ENCODE measurements at regions not wholly inside any gene's neighbourhood (a gene's known extent, or its start where the extent isn't known, plus 50 kb on each side); places are given as distances from the start of the nearest gene placed in this dataset.

DNA sequence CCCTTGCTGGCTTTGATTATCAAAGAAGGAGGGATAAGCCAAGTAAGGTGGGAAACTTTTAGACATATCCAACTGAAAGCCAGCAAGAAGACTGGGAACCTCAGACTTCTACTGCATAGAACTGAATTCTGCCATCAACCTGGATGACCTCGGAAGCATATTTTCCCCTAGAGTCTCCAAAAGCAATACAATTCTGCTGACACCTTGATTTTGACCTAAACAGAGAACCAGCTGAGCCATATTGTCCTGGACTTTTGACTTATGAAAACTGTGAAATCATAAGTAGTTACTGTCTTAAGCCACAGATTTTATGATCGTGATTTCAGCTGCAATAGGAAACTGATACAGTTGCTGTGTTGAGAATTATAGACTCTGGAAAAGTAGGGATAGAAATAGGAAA is 227.6 kb downstream of the PCDH20 start:
- WGBS (ENCODE audit: insufficient coverage, insufficient replicate concordance, low lambda C conversion rate, missing lambda C conversion rate) = 33% methylated on average over 2 of the region's 2 CpGs
- TF ChIP-seq EED (IDR thresholded peaks at IDR 0.05; ENCODE audit: low read depth) = no peak
- TF ChIP-seq, protein P1, sequence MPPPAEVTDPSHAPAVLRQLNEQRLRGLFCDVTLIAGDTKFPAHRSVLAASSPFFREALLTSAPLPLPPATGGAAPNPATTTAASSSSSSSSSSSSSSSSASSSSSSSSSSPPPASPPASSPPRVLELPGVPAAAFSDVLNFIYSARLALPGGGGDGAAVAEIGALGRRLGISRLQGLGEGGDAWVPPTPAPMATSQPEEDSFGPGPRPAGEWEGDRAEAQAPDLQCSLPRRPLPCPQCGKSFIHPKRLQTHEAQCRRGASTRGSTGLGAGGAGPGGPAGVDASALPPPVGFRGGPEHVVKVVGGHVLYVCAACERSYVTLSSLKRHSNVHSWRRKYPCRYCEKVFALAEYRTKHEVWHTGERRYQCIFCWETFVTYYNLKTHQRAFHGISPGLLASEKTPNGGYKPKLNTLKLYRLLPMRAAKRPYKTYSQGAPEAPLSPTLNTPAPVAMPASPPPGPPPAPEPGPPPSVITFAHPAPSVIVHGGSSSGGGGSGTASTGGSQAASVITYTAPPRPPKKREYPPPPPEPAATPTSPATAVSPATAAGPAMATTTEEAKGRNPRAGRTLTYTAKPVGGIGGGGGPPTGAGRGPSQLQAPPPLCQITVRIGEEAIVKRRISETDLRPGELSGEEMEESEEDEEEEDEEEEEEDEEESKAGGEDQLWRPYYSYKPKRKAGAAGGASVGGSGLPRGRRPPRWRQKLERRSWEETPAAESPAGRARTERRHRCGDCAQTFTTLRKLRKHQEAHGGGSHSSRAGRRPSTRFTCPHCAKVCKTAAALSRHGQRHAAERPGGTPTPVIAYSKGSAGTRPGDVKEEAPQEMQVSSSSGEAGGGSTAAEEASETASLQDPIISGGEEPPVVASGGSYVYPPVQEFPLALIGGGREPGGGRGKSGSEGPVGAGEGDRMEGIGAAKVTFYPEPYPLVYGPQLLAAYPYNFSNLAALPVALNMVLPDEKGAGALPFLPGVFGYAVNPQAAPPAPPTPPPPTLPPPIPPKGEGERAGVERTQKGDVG (CRISPR knock-in tag; IDR thresholded peaks at IDR 0.05) = no peak
- TF ChIP-seq, protein P2, sequence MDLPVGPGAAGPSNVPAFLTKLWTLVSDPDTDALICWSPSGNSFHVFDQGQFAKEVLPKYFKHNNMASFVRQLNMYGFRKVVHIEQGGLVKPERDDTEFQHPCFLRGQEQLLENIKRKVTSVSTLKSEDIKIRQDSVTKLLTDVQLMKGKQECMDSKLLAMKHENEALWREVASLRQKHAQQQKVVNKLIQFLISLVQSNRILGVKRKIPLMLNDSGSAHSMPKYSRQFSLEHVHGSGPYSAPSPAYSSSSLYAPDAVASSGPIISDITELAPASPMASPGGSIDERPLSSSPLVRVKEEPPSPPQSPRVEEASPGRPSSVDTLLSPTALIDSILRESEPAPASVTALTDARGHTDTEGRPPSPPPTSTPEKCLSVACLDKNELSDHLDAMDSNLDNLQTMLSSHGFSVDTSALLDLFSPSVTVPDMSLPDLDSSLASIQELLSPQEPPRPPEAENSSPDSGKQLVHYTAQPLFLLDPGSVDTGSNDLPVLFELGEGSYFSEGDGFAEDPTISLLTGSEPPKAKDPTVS (IDR thresholded peaks at IDR 0.05; ENCODE audit: low read depth, low read length) = no peak
- no peak for TF ChIP-seq POLR2AphosphoS2 (IDR thresholded peaks at IDR 0.05; ENCODE audit: low read depth, low read length)
- TF ChIP-seq MTA3 (IDR thresholded peaks at IDR 0.05; ENCODE audit: borderline replicate concordance, low read length) = no peak
- no peak for TF ChIP-seq PAX5 (IDR thresholded peaks at IDR 0.05; ENCODE audit: borderline replicate concordance, low read depth, low read length)
- TF ChIP-seq MEF2B (IDR thresholded peaks at IDR 0.05; ENCODE audit: partially characterized antibody, poor library complexity, severe bottlenecking) = no peak
- H3K79me2 ChIP-seq (ENCODE audit: control insufficient read depth, insufficient read depth, low read length) = no peaks in the 10 kb centered on the region
- H3K9me3 ChIP-seq (replicated peaks; ENCODE audit: control insufficient read depth, insufficient read depth, low read length) = no peaks in the 10 kb centered on the region
- H3K27ac ChIP-seq (ENCODE audit: control insufficient read depth, insufficient read depth) = no peak overlapping the region
- no peak overlapping the region for H3K9ac ChIP-seq (ENCODE audit: control insufficient read depth, insufficient read depth, low read length)
- H3K4me2 ChIP-seq (ENCODE audit: control insufficient read depth, insufficient read depth) = no peak overlapping the region
- H3K36me3 ChIP-seq (ENCODE audit: control insufficient read depth in 2 of 2, insufficient read depth in 2 of 2, low read length in 1 of 2) = no peaks in the 10 kb centered on the region
- intact Hi-C loops (cut with micrococcal nuclease; ENCODE audit: unreplicated experiment) (no loop called here), in situ Hi-C loops (cut with MboI) (no loop called here)
- ChIA-PET RAD21 (ENCODE audit: unreplicated experiment) (no interaction called here), POLR2A (no interaction called here), CTCF (no interaction called here), SMC1A (ENCODE audit: uncharacterized antibody, unreplicated experiment) (interaction anchor here (0.6 to 1.3 kb wide), 2 partner anchors 56 to 241 kb away, joined by 3 to 4 read pairs; no protein-coding TSS in a partner anchor)
- ATAC-seq (no peak), DNase-seq (ENCODE audit: low read depth, low spot score) (no peak), FAIRE-seq (no peak)
- H4K20me1 ChIP-seq (ENCODE audit: control insufficient read depth, insufficient read depth) = no peaks in the 10 kb centered on the region
- no TSS peak for BruUV-seq (replicated peaks)
- no peak overlapping the region for H3K4me3 ChIP-seq
- no peaks in the 10 kb centered on the region for H3K27me3 ChIP-seq (replicated peaks in 1 of 2; ENCODE audit: control insufficient read depth in 2 of 2, insufficient read depth in 2 of 2, low read length in 1 of 2)
- no peaks in the 10 kb centered on the region for H3K4me1 ChIP-seq (ENCODE audit: control insufficient read depth, insufficient read depth, low read length)
- H2AFZ ChIP-seq (ENCODE audit: control insufficient read depth, low read depth, low read length) = no peak overlapping the region

Measured in GM12878 (cell line).